SW 1271 (cell line): ENCODE measurements at regions not wholly inside any gene's neighbourhood (a gene's known extent, or its start where the extent isn't known, plus 50 kb on each side); places are given as distances from the start of the nearest gene placed in this dataset.

Experiments
- DNase-seq, 2 experiments: peaks; one replicate each; lab custom pipeline; 2025; lab: John Stamatoyannopoulos, UW

DNA sequence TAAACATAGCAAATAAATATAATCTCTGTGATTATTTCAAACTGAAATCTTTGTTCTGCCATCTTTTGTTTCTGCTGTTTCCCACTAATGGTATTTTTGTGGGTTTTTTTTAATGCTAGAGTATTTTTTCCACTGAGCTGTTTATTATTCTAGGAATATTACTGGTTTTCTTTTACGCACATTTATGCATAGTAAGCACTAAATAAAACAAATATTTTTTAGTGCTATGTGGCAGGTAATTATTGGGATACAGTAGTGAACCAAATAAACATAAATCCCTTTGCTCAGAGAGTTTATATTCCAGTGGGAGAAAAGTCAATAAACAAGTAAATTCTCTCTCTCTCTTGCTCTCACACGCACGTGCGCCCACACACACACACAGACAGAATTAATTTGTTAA lies 397.4 kb downstream of the PRDM5 start:
- no peak for DNase-seq

DNA sequence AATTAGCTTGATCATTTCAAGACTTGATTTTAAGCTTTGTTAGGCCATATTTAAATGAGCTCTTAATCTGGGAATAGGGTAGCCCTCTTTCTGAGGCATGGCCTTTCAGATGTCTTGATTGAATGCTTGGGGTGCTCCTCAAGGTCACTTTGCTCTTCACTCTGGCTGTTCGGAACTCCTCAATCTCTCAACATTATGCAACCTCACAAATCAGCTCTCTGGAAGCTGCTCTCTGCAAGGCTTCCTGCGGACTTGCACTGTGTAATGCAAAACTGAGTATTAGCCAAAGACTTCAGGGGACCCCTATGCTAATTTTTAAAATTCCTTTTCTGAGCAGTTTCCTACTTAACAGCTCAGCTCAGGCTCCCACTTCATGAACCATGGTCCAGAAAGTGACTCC lies 398.3 kb downstream of the PRDM5 start:
- no peak for DNase-seq

DNA sequence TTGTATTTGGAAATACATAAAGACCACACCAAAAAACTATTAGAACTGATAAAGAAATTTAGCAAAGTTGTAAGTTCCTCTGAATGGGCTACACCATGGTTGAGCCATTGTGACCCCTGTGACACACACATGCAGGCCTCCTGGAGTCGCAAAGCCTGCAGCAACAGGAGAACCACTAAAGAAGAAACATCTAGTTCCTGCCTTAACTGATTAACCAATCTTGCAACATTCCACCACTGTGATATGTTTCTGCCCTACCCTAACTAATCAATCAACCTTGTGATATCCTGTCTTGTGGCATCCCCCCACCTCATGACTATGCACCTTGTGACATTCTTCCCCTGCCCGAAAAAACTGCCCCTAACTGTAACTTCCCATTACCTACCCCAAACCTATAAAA lies 401.8 kb downstream of the PRDM5 start:
- no peak for DNase-seq

DNA sequence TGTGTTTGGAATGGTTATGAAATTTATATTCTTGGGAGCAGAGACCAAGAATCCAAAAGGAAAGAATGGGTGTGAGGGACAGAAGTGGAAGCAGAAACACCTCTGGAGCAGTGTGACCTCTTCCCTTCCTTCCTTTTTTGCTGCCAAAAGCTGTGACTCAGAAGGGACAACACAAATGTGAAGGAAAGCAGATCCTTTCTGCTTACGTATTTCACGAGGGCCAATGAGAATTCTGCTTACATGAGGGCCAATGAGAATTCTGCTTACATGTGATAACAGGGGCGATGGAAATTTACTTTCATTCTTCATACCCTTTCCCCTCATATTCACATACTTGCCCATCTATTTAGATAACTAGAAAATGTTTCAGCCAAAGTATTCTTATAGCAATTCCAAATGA lies 404.6 kb downstream of the PRDM5 start:
- no peak for DNase-seq

DNA sequence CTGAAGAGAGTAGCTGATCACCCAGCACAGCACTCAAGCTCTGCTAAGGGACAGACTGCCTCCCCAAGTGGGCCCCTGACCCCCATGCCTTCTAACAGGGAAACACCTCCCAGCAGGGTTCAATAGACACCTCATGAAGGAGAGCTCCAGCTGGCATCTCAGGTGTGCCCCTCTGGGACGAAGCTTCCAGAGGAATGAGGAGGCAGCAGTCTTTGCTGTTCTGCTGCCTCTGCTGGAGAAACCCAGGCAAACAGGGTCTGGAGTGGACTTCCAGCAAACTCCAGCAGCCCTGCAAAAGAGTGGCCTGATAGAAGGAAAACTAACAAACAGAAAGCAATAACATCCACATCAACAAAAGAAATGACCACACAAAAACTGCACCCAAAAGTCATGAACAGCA lies 412.8 kb downstream of the PRDM5 start:
- no peak for DNase-seq

DNA sequence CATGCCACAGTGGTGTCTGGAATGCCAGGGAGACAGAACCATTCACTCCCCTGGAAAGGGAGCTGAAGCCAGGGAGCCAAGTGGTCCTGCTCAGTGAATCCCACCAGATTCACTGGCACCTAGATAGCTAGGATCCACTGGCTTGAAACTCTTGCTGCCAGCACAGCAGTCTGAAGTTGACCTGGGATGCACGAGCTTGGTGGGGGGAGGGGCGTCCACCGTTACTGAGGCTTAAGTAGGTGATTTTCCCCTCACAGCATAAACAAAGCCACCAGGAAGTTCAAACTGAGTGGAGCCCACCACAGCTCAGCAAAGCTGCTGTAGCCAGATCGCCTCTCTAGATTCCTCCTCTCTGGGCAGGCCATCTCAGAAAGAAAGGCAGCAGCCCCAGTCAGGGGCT lies 413.3 kb downstream of the PRDM5 start:
- DNase-seq, result no peak

DNA sequence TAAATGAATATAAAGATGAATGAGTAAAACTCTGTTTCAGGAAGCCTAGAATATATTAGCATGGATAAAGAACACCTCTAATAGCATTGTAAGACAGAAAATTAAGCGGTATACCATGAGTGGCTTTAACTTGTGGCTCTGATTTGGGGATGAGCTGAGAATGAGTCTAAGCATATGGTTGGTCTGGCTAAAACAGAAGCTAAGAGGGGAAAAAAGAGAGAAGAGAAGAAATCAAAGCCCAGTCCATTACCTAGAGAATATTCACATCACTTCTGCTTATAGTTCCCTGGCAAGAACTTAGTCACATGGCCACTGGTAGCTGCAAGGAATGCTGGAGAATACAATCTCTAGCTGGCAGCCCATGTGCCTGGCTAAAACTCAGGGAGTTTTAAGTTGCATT lies 414.5 kb downstream of the PRDM5 start:
- DNase-seq, result no peak

DNA sequence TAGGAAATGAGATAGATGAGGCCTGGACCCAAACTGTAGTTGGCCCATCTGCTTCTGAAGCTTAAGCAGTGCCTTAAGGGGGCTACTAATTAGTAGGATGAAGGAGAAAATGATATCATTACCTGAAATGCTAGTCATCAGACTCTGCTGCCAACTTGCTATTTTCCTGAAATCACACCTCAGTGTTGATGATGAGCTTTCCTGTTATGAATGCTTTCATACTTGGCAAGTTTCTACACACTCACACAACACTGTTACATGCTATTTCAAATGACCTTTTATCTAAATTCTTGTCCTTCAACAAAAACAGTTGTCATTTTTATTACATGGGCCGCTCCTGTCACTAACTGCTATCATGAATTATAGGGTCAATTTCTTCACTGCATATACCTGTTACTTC lies 416.0 kb downstream of the PRDM5 start:
- no peak for DNase-seq

DNA sequence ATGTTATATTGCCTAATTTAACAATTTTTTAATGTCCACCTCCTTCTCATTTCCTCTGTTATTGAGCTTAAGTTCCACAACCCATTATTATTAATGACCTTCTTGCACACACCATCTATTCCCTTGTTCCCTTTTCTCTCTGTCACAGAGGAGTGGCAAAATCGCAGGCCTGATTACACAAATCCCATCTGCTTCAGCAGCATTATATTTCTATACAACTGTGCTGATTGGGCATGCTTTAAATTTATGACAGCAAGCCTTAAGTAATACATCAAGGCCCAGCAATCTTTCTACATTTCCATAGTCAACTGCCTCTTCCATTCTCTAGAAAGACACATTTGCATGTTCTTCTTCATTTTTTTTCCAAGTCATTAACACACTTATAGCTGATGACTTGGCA lies 423.8 kb downstream of the PRDM5 start:
- DNase-seq, result no peak

DNA sequence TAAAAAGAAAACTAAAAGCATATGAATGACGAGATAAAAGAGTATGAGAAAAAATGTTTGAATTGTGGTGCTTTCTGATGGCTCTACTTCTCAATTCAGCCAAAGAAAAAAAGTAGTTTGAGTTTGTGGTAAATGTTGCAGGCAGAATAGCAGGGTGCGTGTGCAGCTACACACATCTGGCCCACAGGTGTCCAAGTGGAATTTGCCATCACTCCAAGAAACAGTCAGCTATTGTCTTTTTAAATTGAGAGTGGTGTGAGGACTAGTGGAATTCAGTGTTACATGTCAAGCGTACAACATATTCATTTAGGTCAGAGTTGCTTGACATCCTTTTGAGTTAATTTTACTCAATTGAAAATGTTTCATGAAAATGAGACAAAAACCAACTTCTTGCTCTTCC lies 424.8 kb upstream of the MAD2L1 start:
- DNase-seq, result no peak

DNA sequence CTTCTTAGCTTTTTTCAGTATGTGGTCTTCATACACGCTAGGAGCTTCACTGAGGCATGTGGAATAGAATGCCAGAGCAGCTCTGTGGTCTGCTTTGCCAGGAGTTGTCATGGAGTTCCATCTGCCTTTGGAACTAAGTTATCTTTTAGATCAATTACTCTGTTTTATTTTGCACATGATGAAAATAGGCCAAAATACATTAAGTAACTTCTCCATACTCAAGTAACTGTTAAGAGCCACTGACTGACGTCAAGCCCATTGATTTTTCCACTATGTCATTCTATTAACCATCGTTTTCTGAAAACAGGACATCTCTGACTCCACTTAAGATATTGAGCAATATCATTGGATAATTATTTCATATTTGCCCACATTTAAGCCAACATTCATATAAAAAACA lies 415.1 kb upstream of the MAD2L1 start:
- no peak for DNase-seq

DNA sequence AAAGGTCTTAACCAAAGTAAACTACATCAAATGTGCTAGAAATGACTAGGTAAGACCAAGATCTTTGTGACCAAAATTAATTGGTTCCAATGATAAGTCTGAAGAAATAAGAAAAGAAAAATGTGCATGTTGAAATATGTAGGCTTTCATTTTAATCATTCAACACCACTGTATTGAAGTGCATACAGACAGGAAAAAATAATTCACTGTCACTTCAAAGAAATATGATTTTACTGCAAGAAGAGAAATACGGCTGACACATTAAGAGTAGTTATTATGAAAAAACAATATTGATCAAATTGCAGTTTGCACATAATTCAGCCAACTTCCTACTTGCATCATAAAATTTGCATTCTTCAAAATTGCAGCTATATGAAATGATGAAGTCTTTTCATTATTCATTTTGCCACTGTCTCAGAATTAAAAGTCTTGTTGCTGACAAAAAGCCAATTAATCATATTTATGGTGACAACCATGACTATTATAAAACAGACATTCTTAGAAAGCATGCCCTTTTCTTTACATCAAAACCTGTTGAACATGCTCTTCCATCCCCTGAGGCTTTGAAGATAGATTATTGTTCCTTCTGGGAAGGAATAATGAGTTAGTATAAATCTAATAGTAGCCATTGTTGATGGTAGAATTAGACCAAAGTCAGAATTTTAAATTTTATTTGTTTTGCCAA lies 405.9 kb upstream of the MAD2L1 start:
- no peak for DNase-seq

DNA sequence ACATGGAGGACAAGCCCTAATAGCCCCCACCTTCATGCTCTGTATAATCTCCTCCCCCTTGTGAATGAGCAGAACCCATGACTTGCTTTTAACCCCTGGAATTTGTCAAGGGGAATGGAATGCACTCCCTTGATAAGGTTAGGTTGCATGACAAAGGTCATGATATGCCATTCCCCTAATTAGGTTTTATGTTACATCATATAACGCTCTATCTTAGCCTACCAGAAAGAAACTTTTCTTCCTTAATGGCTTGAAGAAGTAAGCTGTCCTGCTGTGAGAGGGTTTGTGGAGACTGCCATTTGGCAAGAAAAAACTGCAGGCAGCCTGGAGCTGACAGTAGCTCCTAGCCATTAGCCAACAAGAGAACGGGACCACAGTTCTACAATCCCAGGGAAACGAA lies 399.8 kb upstream of the MAD2L1 start:
- no peak for DNase-seq

DNA sequence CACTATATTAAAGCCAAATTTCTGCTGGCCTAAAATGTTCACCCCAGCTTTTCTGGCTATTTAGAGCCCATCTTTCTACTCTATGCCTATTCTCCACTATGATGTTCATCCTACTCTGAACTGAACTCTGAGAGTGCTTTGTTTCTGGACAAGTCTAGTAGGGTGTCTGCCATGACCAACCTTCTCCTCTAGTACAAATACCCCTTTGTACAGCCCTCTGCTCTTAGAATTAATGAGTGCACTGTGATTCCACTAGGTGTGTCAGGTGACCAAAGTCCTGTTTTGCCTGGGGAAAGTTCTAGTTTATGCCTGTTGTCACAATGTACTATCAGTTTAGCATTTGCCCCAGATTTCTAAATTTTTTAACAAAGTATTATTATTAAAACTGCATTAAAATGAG lies 388.1 kb upstream of the MAD2L1 start:
- DNase-seq, result no peak

DNA sequence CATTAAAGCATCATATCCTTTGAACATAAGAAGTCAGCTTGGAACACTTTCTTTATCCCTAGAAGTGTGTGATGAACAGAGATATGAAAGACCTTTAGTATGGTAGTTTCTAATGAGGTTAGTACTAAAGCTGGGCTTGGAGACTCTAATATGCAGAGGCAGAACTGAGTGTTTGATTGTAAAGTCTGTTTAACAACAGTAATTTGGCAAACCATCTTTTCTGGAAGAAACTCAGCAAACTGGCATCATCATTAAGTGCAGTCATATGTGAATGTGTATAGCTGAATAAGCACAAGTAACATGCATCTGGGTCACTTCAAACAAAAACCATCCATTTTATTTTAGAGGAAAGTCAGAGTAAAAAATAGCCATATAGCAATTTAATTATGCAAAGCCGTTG lies 385.9 kb upstream of the MAD2L1 start:
- no peak for DNase-seq

DNA sequence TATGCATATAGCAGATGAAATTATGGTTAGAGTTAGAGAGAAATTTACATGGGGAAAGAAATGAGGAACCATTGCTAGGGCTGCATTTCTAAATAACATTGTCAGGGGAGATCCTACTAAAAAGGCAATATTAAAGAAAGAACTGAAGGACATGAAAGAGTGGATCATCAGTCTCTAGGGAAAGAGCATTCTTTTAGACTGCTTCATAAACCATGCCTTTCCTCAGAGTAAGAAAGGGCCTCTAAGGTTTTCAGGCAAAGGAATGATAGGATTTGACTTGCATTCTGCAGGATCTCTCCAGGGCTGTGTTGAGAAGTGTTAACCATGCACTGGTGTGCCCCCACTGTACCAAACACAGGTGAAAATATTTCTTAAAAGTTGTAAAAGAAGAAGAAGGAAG lies 385.4 kb upstream of the MAD2L1 start:
- DNase-seq, result no peak

DNA sequence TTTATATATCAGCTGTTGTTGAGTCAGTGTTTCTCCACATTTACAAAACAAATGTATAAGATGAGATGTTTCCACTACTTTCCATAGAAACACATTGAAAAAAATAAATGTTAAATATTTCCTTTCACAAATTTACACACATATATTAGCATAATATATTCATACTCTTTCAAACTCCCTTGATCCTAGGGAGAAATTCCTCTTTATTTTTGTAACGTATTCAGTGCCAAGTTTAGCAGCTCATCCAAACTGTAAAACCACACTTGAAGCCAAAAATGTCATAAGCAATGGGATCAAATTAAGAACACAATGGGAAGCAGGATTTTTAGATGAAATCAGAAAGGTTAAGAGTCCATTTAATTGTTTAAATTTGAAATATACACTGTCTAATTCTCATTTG lies 381.1 kb upstream of the MAD2L1 start:
- DNase-seq, result no peak

DNA sequence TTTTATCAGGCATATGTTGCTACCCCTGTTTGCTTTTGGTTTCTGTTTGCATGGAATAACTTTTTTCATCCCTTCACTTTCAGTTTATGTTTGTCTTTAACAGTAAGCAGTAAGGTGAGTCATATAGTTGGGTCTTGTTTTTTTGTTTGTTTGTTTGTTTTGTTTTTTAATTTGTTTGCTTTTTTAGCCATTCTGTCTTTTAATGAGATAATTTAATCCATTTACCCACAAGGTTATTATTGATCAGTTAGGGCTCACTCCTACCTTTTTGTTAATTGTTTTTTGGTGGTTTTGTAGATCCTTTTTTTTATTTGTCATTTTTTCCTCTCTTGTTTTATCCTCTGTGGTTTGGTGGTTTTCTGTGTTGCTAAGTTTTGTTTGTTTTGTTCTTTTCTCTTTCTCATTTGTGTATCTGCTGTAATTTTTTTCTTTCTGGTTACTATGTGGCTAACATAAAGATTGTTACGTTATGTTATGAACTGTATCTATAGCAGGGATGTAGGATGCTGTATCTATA lies 379.5 kb upstream of the MAD2L1 start:
- DNase-seq, result no peak

DNA sequence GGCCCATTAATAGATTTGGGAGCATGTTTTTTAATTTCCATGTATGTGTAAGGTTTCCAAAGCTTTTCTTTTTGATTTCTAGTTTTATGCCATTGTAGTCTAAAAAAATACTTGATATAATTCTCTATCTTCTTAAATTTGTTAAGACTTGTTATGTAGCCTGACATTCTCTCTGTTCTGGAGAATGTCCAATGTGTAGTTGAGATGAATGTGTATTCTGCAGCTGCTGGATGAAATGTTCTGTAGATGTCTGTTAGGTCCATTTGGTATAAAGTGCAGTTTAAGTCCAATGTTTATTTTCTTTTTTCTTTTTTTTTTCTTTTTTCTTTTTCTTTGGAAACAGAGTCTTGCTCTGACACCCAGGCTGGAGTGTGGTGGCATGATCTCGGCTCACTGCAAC lies 378.5 kb upstream of the MAD2L1 start:
- DNase-seq, result no peak

DNA sequence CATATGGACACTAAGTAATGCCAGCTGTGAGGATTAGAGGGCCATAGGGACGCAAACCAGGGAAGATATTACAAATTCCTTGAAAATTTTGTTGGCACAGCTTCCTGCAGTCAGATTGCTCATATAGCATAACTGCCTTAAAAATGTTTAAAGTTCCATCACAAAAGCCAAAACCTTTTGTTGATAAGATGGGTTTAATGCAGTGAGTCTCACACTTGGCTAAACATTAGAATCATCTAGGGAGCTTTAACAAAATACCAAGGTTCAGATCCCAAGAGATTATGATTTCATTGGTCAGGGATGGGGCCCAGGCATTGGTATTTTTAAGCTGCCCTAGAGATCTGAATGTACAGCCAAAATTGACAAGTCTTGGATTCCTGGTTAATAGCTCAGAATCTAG lies 376.5 kb upstream of the MAD2L1 start:
- DNase-seq, result no peak

DNA sequence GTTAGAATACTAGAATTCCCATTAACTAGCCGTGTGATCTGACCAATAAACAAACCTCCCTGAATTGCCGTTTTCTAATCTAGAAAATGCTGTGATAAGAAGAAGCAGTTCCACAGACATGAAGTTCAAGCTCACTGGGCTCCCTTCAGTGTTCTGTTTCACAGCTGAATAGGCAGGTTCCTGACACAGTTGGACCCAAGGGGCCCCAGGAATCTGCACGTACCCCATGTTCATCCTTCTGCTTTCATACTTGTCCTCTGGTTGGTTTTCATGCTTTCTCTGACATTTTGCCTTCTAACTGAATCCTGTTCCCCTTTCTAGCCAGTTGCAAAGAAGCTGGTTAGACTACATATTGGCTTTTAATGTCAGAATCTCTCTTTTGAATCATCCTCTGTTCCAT lies 374.1 kb upstream of the MAD2L1 start:
- no peak for DNase-seq

DNA sequence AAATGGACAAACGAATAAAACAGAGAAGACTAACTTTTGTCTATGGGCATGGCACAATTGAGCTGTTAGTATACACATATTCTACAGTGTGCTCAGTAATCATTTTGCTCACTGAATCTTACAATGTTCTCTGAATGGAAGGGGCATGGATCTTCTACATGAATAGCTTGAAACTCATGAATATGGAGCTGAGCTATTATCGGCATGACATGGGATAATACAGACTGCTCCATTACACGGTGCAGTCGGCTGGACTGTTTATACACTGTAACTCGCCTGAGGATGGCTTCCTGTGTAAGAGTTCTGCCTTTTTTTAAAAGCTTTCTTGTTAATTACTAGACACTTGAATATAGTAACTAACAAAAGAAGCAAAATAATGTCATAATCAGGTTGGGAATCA lies 368.5 kb upstream of the MAD2L1 start:
- no peak for DNase-seq

DNA sequence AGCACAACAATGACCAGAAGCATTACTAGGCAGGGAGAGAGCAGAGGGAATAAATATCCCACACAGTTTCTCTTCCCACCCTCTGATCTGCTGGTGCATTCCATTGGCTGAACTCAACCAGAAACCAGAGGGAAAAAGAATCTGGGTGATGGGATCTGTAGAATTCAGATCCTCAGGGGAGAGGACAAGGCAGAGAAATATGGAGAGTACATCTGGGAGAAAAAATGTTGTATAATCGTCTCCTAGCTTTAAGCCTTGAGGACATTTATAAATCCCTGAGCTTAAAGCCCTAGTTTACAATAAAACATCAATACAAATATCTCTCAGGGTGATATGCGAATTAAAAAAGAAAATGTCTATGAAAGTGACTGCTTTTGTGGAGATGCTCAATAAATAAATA lies 368.1 kb upstream of the MAD2L1 start:
- DNase-seq, result no peak

DNA sequence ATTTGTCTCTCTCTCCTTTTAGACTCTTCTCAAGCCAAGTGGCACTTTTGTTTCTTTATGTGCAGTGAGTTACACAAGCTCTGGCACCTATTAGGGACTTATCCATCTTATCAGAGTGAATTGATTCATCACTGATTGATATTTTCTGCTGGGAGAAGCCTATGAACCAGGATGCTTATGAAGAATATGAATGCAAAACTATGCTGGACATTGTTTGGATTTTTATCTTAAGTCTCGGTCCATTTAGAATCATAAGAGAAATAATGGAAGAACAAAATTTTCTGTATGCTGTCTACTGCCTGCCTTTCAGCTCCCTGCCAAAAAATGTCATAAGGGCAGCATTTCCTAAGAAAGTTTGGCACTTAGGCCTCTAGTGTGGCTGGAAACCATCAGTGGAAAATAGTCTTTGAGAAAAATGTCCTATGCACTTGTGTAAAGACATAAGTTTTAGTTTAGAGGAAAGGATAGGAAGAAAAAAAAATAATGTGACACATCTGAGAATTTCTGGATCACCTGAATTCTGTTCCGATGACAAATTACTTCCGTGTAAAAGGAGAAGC lies 365.7 kb upstream of the MAD2L1 start:
- DNase-seq, result no peak
